GM21515 (cell line): ENCODE measurements at regions not wholly inside any gene's neighbourhood (a gene's known extent, or its start where the extent isn't known, plus 50 kb on each side); places are given as distances from the start of the nearest gene placed in this dataset.

ENCODE experiments used
- ATAC-seq: cut with Tn5 transposase; IDR thresholded peaks from one replicate; pipeline ENCODE4 v1.9.1; 2021; ENCODE audit not compliant: unreplicated experiment

DNA sequence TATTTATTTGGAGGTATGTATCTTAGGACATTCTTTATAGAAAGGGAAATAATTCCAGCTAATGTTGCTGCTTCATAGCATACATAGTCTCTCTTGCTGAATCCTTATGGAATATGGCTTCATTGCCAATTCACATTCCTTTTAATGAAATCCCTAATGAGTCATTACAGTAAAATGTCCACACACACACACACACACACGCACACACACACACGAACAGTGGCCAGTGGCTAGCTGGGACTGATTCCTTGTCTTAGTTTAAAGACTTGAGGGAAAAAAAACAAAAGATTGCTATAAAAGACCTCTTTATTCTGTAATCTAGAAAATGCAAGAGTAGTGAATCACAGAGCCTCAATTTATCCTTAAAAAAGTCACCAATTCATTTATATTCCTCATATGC, 301.6 kb downstream of the SLITRK6 start:
- ATAC-seq: no peak

GRCh38 chr13:85492283-85492682, 306.9 kb downstream of the SLITRK6 start:
- ATAC-seq: no peak

GRCh38 chr13:85486663-85487062, 312.6 kb downstream of the SLITRK6 start:
- ATAC-seq: no peak

GRCh38 chr13:85473144-85473543, 326.1 kb downstream of the SLITRK6 start:
- no peak for ATAC-seq

DNA sequence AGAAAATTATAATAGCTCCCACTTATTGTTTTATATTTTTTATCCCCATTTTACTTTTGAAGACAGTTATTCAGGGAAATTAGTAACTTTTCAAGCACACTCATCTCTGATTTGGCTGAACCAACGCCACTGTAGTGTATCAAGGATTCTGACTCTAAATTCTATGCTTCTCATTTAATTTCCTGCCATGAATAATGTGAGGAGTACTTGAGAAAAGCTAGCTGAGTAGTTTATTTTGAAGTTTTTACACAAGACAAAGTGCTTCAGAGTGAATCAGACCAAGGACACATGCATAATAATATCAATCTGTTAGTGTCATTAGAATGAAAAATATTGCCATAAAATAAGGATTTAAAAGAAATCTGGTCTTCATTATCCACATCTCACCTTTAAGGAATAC, 329.9 kb downstream of the SLITRK6 start:
- ATAC-seq: no peak

GRCh38 chr13:85462792-85463425, 336.3 kb downstream of the SLITRK6 start:
- no peak for ATAC-seq

GRCh38 chr13:85461621-85462020, 337.6 kb downstream of the SLITRK6 start:
- no peak for ATAC-seq

- no peak for ATAC-seq
Measured at GRCh38 chr13:85445534-85445933, 353.7 kb downstream of the SLITRK6 start.

GRCh38 chr13:85441975-85442374, 357.2 kb downstream of the SLITRK6 start:
- no peak for ATAC-seq

DNA sequence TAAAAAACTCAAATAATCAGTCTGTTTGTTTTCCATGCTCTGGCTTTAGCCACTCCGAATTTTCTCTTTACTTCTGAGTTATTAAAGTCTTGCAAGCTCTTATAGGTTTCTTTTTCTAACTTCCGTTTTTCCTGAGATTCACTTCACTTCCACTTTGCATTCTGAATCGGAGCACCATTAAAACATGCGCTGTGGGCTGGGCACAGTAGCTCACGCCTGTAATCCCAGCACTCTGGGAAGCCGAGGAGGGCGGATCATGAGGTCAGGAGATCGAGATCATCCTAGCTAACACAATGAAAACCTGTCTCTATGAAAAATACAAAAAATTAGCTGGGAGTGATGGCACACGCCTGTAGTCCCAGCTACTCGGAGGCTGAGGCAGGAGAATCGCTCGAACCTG, 357.9 kb downstream of the SLITRK6 start:
- no peak for ATAC-seq

- ATAC-seq: no peak
Measured at GRCh38 chr13:85436029-85436428, 363.2 kb downstream of the SLITRK6 start.

DNA sequence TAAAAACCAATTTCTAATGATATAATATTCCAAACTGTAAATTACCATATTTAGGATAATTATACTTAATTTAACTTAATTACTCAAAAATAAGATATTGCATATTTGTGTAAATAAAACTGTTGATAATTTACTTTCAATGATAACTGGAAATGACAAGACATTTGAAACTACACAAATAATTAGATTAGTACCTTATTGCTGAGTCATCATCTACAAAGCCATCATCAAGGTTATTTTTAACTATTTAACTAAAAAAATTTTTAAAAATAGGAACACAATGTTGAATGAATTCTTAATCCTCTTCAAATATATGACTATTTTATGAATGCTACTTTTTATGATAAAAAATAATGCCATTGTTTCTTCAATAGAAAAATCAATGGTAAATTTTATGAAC, 364.3 kb downstream of the SLITRK6 start:
- ATAC-seq: no peak

DNA sequence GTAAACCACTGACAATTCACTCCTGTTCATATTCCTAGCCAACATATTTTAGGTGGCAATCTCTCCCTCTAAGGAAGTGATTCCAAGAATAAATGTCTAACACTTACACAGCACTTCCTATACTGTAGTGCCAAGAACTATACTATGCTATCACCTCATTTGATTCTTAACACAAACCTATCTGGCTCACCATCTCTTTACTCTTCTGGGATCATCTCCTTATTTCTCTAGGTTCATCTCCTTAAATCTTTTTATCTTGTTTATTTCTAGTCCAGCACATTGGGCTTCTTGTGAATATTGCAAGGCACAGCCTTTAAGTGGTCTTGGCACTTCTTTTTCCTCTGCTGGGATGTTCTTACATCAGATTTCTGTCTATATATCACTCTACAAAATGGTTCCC, 366.3 kb downstream of the SLITRK6 start:
- no peak for ATAC-seq

DNA sequence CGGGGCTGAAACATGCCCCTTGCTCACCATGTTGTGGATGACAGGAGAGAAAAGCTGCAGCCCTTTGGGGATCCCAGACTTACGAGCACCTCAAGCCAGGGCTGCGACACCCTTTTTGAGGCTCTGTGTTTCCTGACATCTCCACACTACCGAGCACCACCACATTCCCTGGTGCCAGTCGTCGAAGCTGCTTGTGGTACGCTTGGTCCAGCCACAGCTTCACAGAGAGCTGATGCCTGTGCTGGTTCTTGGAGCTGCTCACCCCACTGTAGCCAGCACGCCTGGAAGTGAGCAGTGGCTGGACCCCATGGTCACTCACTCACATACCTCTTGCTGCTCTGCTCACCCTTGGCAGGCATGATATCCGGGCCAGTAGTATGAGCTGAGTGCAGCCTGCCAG, 367.5 kb downstream of the SLITRK6 start:
- no peak for ATAC-seq

GRCh38 chr13:85430216-85430794, 368.9 kb downstream of the SLITRK6 start:
- ATAC-seq: no peak

GRCh38 chr13:85427416-85427815, 371.8 kb downstream of the SLITRK6 start:
- ATAC-seq: no peak

DNA sequence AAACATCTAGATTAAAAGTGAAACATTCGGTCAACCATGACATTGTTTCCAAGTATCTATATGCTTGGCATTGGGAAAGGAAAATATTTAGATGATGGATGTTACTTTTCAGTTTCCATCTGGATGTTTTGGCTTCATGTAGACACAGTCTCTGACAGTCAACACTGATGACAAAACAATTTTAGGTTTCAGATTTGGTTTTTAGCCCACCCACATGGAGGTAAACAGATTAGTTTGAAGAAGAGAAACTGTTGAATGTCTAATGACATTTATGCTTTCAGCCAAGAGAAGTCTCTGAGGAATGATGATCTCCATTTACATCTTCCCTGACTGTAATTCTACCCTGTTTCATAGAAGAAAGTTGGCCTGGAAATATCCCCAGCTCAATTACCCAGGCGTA, 379.1 kb downstream of the SLITRK6 start:
- no peak for ATAC-seq

DNA sequence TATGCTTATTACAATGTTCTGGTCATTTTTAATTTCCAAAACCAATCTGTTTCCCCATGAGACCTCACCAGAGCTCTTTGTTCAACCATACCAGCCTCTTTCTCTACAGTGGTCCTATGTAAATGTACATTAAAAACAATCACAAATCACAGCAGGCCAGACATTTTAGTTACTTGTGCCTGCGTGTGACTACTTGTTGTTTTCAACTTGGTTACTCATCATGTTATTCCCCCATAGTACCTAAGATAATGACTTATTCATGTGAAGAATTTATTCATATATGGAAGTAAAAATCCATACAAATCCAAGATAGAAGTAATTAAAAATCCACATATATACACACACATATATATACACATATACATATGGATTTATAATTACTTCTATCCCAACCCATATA, 379.6 kb downstream of the SLITRK6 start:
- no peak for ATAC-seq

DNA sequence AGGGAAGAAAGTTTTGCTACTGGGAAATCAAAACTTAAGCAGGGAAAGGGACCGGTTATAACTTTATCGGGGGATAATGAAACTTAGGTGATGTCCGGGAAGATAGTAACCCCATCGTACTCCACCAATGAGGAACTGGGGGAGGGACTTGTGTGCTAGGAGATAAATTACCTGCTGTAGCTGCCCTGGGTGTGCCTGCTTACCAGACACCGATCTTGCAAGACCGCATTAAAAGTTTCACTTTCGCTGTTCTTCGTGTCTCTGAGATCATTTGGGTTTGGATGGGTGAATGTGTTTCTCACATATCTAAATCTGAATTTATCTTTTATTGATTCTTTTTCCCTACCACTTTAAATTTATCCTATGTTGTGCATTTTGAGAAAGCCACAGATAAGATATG, 381.4 kb downstream of the SLITRK6 start:
- no peak for ATAC-seq

DNA sequence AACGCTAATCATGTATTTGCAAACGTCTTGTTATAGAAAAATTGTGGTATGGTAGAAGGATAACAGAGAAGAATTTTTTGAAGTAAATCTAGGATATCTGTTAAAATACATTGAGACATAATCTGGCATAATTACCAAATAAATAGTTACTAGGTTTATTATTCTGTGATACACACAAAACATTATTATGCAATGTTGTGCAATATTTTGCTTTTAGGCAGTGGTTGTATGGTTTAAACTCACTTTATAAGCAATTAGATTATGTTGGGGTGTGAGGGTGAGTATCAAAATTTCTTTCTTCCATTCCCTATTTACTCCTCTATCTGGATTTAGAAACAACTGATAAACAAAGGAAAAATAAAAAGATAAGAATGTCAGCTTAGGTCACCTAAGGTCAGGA, 385.6 kb downstream of the SLITRK6 start:
- no peak for ATAC-seq

- no peak for ATAC-seq
Measured at GRCh38 chr13:85412448-85412847, 386.8 kb downstream of the SLITRK6 start.

GRCh38 chr13:85411591-85411990, 387.6 kb downstream of the SLITRK6 start:
- ATAC-seq: no peak

GRCh38 chr13:85408415-85408814, 390.8 kb downstream of the SLITRK6 start:
- no peak for ATAC-seq
